Central memory CD8-positive, alpha-beta T cell (primary cell): ENCODE measurements at regions not wholly inside any gene's neighbourhood (a gene's known extent, or its start where the extent isn't known, plus 50 kb on each side); places are given as distances from the start of the nearest gene placed in this dataset.

Source experiments
- ATAC-seq: fragments of 150-1000 bp; cut with Tn5 transposase; replicated peaks from 2 replicates; pipeline ENCODE4 v1.10.0; 2022; ENCODE audit warnings: mild to moderate bottlenecking, moderate FRiP score, moderate number of reproducible peaks; ENCODE audit not compliant: poor library complexity, severe bottlenecking; ENCODE audit errors: extremely low read depth
- DNase-seq, 2 donors: peaks; one replicate each; pipeline ENCODE4 v3.0.0; 2021; ENCODE audit warnings: low spot score in 2 of 2
- H3K27ac Mint-ChIP-seq: one replicate; pipeline ENCODE4 v1.8.0; 2022; ENCODE audit warnings: low read depth, mild to moderate bottlenecking, moderate library complexity, mixed read lengths
- H3K27me3 Mint-ChIP-seq: one replicate; pipeline ENCODE4 v1.8.0; 2022; ENCODE audit warnings: mixed read lengths
- H3K36me3 Mint-ChIP-seq: one replicate; pipeline ENCODE4 v1.8.0; 2022; ENCODE audit warnings: mild to moderate bottlenecking, moderate library complexity, mixed read lengths; ENCODE audit not compliant: insufficient read depth
- H3K4me1 Mint-ChIP-seq: one replicate; pipeline ENCODE4 v1.8.0; 2022; ENCODE audit warnings: mixed read lengths
- H3K4me3 Mint-ChIP-seq: one replicate; pipeline ENCODE4 v1.8.0; 2022; ENCODE audit warnings: mild to moderate bottlenecking, moderate library complexity, mixed read lengths
- H3K9me3 Mint-ChIP-seq: one replicate; pipeline ENCODE4 v1.8.0; 2022; ENCODE audit warnings: mixed read lengths

DNA sequence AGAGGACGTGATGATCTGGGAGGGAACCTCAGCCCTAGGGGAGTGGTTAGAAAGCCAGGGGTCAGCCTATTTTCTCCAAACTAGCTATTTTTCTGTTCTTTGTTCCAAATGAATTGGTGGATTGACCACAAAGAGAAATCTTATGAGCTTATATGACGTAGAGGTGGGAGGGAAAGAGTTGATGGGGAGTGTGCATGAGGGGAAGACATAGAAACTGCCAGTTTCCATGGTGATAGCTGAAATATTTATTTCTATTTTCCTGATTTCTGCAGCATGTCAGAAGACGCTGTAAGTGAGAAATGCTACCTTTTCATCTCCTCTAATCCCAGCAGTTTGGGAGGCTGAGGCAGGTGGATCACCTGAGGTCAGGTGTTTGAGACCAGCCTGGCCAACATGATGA, 51.4 kb upstream of the CISTR start:
- H3K27ac Mint-ChIP-seq: no peak overlapping the region
- DNase-seq: no peak
- peaks cover 64% of the 10 kb centered on the region for H3K27me3 Mint-ChIP-seq
- H3K4me3 Mint-ChIP-seq: no peak overlapping the region
- no peaks in the 10 kb centered on the region for H3K36me3 Mint-ChIP-seq
- H3K9me3 Mint-ChIP-seq: no peaks in the 10 kb centered on the region
- no peaks in the 10 kb centered on the region for H3K4me1 Mint-ChIP-seq
- ATAC-seq: no peak

DNA sequence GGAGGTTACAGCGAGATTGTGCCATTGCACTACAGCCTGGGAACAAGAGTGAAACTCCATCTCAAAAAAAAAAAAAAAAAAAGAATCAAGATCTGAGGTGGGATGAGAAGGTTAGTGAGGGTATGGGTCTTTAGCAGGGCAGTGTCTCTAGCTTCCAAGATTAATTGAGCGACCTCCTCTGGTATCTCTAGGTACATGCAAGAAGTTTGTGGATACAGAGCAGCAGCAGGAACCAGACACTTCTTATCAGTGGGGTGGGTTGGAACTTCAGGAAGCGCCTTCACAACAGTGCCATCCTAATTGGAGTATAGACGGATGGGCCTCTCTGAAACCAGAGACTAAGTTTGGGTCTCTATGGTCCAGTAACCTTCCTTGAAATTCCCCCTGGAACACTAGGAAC, 51.9 kb upstream of the CISTR start:
- no peak overlapping the region for H3K4me3 Mint-ChIP-seq
- H3K27me3 Mint-ChIP-seq: peaks cover 59% of the 10 kb centered on the region
- no peak for ATAC-seq
- no peak overlapping the region for H3K27ac Mint-ChIP-seq
- no peaks in the 10 kb centered on the region for H3K9me3 Mint-ChIP-seq
- no peak for DNase-seq
- no peaks in the 10 kb centered on the region for H3K4me1 Mint-ChIP-seq
- H3K36me3 Mint-ChIP-seq: no peaks in the 10 kb centered on the region

GRCh38 chr12:53804429-53804828, 52.6 kb upstream of the CISTR start:
- peaks cover 52% of the 10 kb centered on the region for H3K27me3 Mint-ChIP-seq
- no peaks in the 10 kb centered on the region for H3K4me1 Mint-ChIP-seq
- H3K36me3 Mint-ChIP-seq: no peaks in the 10 kb centered on the region
- no peak overlapping the region for H3K27ac Mint-ChIP-seq
- ATAC-seq (no peak), DNase-seq (no peak)
- H3K9me3 Mint-ChIP-seq: no peaks in the 10 kb centered on the region
- H3K4me3 Mint-ChIP-seq: no peak overlapping the region

GRCh38 chr12:53805067-53805466, 53.3 kb upstream of the CISTR start:
- H3K9me3 Mint-ChIP-seq: no peaks in the 10 kb centered on the region
- DNase-seq (no peak), ATAC-seq (no peak)
- peaks cover 50% of the 10 kb centered on the region for H3K27me3 Mint-ChIP-seq
- no peak overlapping the region for H3K4me3 Mint-ChIP-seq
- H3K36me3 Mint-ChIP-seq: no peaks in the 10 kb centered on the region
- no peak overlapping the region for H3K27ac Mint-ChIP-seq
- H3K4me1 Mint-ChIP-seq: no peaks in the 10 kb centered on the region

GRCh38 chr12:53805791-53806190, 54.0 kb upstream of the CISTR start:
- DNase-seq: no peak
- H3K27me3 Mint-ChIP-seq: peaks cover 43% of the 10 kb centered on the region
- H3K36me3 Mint-ChIP-seq: no peaks in the 10 kb centered on the region
- H3K4me3 Mint-ChIP-seq: no peak overlapping the region
- ATAC-seq: no peak
- H3K9me3 Mint-ChIP-seq: no peaks in the 10 kb centered on the region
- no peak overlapping the region for H3K27ac Mint-ChIP-seq
- H3K4me1 Mint-ChIP-seq: no peaks in the 10 kb centered on the region

GRCh38 chr12:53806721-53807120, 54.9 kb upstream of the CISTR start:
- ATAC-seq (no peak), DNase-seq (no peak)
- H3K27me3 Mint-ChIP-seq: peaks cover 34% of the 10 kb centered on the region
- H3K4me3 Mint-ChIP-seq: no peak overlapping the region
- no peaks in the 10 kb centered on the region for H3K9me3 Mint-ChIP-seq
- H3K4me1 Mint-ChIP-seq: no peaks in the 10 kb centered on the region
- no peaks in the 10 kb centered on the region for H3K36me3 Mint-ChIP-seq
- H3K27ac Mint-ChIP-seq: no peak overlapping the region

DNA sequence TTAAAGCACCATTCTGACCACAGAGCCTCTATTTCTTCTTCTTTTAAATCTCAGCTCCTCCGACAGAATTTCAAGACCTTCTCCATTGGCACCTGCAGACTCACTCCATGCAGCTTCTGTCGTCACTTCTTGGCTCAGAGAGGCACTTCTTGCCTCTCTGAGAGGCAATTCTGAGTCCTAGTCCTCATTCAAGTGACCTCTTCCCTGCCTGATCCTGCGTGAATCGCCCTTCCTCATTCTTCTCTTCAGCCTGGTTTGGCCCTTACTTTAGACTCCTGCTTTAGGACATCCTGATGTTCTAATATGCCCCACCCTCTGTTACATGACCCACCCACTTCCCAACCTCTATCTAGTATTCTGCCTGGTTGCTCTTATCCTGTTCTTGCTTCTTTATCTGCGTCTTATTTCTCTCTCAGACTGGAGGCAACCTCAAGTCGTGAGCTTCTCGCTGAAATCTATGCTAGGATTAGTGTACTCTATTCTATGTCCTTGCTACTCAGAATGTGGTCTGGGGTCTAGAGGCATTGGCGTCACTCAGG, 55.6 kb upstream of the CISTR start:
- H3K4me3 Mint-ChIP-seq: no peak overlapping the region
- H3K27ac Mint-ChIP-seq: no peak overlapping the region
- H3K9me3 Mint-ChIP-seq: no peaks in the 10 kb centered on the region
- peaks cover 27% of the 10 kb centered on the region for H3K27me3 Mint-ChIP-seq
- no peak for DNase-seq
- no peaks in the 10 kb centered on the region for H3K4me1 Mint-ChIP-seq
- H3K36me3 Mint-ChIP-seq: peaks cover 1% of the 10 kb centered on the region
- ATAC-seq: no peak

DNA sequence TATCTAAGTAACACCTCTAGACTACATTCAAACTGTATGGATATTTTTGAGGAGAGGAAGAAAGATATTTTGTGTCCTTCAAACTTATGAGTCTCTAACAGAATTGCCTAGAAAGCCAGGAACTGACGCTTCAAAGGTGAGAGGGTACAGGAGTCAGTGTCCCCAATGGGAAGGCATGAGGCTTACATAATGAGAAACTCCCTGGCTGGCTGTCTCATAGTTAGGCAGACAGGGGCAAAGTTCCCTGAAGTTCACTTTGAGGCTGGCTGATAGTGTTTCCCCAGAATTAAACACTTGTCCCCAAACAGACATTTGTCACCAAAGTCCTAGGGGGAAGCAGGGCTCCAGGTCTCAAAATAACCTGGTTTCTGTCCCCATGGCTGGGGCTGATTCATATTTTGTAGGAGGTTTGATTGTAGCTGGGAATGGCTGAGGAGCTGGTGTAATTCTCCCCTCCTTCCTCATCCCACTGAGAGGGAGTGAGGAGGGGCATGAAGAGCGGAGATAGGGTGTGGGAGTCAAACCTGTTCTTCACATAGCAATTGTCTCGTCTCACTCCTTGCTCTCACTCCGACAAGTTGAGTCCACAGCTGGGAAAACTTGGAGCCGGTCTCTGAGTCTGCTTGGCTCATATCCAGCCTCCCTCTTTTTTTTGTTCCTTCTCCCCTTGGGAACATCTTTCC, 56.4 kb upstream of the CISTR start:
- no peak for DNase-seq
- no peaks in the 10 kb centered on the region for H3K4me1 Mint-ChIP-seq
- H3K4me3 Mint-ChIP-seq: no peak overlapping the region
- no peaks in the 10 kb centered on the region for H3K9me3 Mint-ChIP-seq
- no peak for ATAC-seq
- peaks cover 1% of the 10 kb centered on the region for H3K36me3 Mint-ChIP-seq
- H3K27ac Mint-ChIP-seq: no peak overlapping the region
- H3K27me3 Mint-ChIP-seq: peaks cover 19% of the 10 kb centered on the region

DNA sequence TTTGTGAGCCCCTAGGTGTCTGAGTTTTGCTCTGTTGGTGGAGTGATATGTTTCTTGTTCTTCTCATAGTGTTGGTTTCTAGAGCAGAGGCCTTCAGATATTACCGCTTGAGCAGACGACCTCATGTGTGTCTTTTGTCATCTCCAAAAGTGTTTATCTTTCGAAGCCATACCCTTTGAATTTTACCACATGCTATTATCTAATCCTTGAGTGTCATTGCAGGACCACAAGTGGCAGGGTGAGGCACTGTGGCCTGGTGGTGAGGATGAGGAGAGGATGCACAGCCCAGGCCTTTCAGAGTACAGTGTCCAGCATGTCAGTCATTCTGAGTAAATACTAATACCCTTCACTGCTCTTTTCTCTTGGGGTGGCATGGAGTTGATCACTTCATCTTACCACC, 57.2 kb upstream of the CISTR start:
- no peak for DNase-seq
- H3K27ac Mint-ChIP-seq: no peak overlapping the region
- H3K4me1 Mint-ChIP-seq: no peaks in the 10 kb centered on the region
- no peak overlapping the region for H3K4me3 Mint-ChIP-seq
- ATAC-seq: no peak
- H3K27me3 Mint-ChIP-seq: peaks cover 14% of the 10 kb centered on the region
- no peaks in the 10 kb centered on the region for H3K9me3 Mint-ChIP-seq
- peaks cover 1% of the 10 kb centered on the region for H3K36me3 Mint-ChIP-seq

DNA sequence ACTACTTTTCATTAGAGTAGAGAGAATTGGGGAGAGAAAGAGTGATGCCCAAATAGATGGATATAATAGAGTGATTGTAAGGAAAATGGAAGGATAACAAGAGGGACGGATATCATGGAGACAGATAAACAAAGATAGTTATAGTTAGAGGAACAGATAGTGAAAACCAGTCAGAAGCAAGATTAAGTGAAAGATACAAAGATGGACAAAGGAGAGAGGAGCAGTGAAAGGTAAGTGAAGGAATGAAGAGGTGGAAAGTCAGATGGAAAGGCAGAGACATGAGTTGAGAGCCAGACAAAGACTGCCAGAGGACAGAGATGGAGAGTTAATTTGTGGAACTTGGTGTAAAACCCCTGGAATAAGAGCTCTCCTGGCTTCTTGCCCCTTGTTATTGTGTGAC, 59.2 kb upstream of the CISTR start:
- Mint-ChIP-seq H3K27me3 (no peaks in the 10 kb centered on the region), H3K27ac (no peak overlapping the region), H3K36me3 (peaks cover 1% of the 10 kb centered on the region), H3K4me3 (no peak overlapping the region), H3K4me1 (no peaks in the 10 kb centered on the region), H3K9me3 (no peaks in the 10 kb centered on the region)
- ATAC-seq (no peak), DNase-seq (no peak)

DNA sequence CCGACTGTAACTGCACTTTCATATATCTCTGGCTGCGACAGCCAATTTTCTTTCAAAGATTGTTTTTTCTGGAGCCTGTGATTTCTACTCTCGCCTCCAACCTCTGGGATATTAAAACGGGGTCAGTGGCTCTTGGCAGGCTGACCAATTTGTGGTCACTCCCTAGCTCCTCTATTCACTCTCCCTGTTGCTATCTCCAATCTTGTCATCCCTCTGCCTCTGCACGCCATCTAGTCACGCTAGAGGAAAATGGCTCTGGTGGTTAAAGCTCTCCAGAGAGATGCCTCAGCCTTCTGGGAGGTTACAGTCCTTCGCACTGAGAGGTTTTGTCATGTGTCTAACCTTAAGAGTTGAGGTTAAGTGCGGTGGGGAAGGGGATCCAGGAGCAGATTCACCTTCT, 59.8 kb upstream of the CISTR start:
- no peak overlapping the region for H3K4me3 Mint-ChIP-seq
- no peaks in the 10 kb centered on the region for H3K9me3 Mint-ChIP-seq
- peaks cover 1% of the 10 kb centered on the region for H3K36me3 Mint-ChIP-seq
- DNase-seq: no peak
- ATAC-seq: no peak
- H3K4me1 Mint-ChIP-seq: no peaks in the 10 kb centered on the region
- H3K27me3 Mint-ChIP-seq: peaks cover 6% of the 10 kb centered on the region
- no peak overlapping the region for H3K27ac Mint-ChIP-seq

- no peaks in the 10 kb centered on the region for H3K9me3 Mint-ChIP-seq
Measured at GRCh38 chr12:53816360-53817020, 64.7 kb upstream of the CISTR start.

DNA sequence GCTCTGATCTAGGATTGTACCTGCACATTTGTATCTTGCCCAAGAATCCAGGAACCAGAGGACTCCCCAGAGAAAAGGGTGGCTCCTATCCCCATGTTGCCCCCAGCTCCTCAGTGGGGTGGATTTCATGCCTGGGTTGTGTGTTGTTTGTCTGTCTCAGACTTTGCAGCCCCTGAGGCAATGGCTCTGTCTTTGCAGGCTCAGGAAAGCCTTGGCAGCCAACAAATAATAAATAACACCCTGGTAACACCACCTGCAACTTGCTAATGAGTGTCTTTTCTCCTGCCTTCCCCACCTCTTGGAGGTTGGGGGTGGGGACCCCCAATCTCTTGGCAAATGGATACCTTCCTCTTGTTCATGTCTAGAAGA, 65.2 kb upstream of the CISTR start:
- peaks cover 60% of the 10 kb centered on the region for H3K27me3 Mint-ChIP-seq
- H3K9me3 Mint-ChIP-seq: no peaks in the 10 kb centered on the region
- H3K36me3 Mint-ChIP-seq: peaks cover 1% of the 10 kb centered on the region
- no peak overlapping the region for H3K4me3 Mint-ChIP-seq
- DNase-seq: no peak
- no peak for ATAC-seq
- H3K27ac Mint-ChIP-seq: no peak overlapping the region
- no peaks in the 10 kb centered on the region for H3K4me1 Mint-ChIP-seq

More at GRCh38 chr12:53816360-53817020, 64.7 kb upstream of the CISTR start:
- Mint-ChIP-seq H3K27me3 (peaks cover 54% of the 10 kb centered on the region), H3K4me3 (no peak overlapping the region), H3K36me3 (peaks cover 1% of the 10 kb centered on the region), H3K4me1 (no peaks in the 10 kb centered on the region), H3K27ac (no peak overlapping the region)
- no peak for ATAC-seq
- no peak for DNase-seq
